WTC11 (cell line): ENCODE measurements at regions not wholly inside any gene's neighbourhood (a gene's known extent, or its start where the extent isn't known, plus 50 kb on each side); places are given as distances from the start of the nearest gene placed in this dataset.

Experiments used
- ATAC-seq: fragments of 200-7000 bp; cut with Tn5 transposase; 2 replicates; pipeline ENCODE4 v1.10.0; 2021; ENCODE audit warnings: mild to moderate bottlenecking, moderate library complexity
- CTCF ChIA-PET: fragments of 300-600 bp; sonication (Branson Sonifier 250); formaldehyde crosslinking; loops from one replicate; lab custom pipeline; 2021; ENCODE audit warnings: antibody characterized with exemption; lab: Charles Lee
- POLR2A ChIA-PET: fragments of 350-600 bp; sonication (Branson Sonifier 250); formaldehyde crosslinking; loops from one replicate; lab custom pipeline; 2021; ENCODE audit warnings: antibody characterized with exemption; lab: Charles Lee
- DNase-seq: peaks from one replicate; pipeline ENCODE4 v3.0.0; 2021; ENCODE audit warnings: low spot score
- H3K27ac Mint-ChIP-seq: 2 replicates; pipeline ENCODE4 v1.8.0; 2021; ENCODE audit warnings: mixed read lengths
- H3K27me3 Mint-ChIP-seq: 2 replicates; pipeline ENCODE4 v1.8.0; 2021; ENCODE audit warnings: low read depth, mild to moderate bottlenecking, moderate library complexity, mixed read lengths
- H3K36me3 Mint-ChIP-seq: 2 replicates; pipeline ENCODE4 v1.8.0; 2021; ENCODE audit warnings: mixed read lengths
- H3K4me1 Mint-ChIP-seq: 2 replicates; pipeline ENCODE4 v1.8.0; 2022; ENCODE audit warnings: mixed read lengths
- H3K4me3 Mint-ChIP-seq: 2 replicates; pipeline ENCODE4 v1.8.0; 2021; ENCODE audit warnings: mild to moderate bottlenecking, moderate library complexity, mixed read lengths
- H3K9me3 Mint-ChIP-seq: 2 replicates; pipeline ENCODE4 v1.8.0; 2021; ENCODE audit warnings: mixed read lengths
- CBFB ChIP-seq: sonication (generic); formaldehyde crosslinking; IDR thresholded peaks from 2 replicates; pipeline ENCODE4 v1.8.1; 2022; ENCODE audit warnings: mild to moderate bottlenecking, low read depth, missing genetic modification reagents
- FOXJ3 ChIP-seq: sonication (generic); formaldehyde crosslinking; IDR thresholded peaks from 2 replicates; pipeline ENCODE4 v1.9.0; 2021; ENCODE audit warnings: missing genetic modification reagents, mild to moderate bottlenecking, borderline replicate concordance
- GABPB1 ChIP-seq: sonication (generic); formaldehyde crosslinking; IDR thresholded peaks from 2 replicates; pipeline ENCODE4 v1.8.1; 2023; ENCODE audit warnings: mild to moderate bottlenecking, missing genetic modification reagents
- JAZF1 ChIP-seq: fragments of 250-450 bp; sonication (Bioruptor Pico); IDR thresholded peaks from 2 replicates; pipeline ENCODE4 v1.9.0; 2021; ENCODE audit warnings: moderate library complexity, mild to moderate bottlenecking, inconsistent platforms
- TEAD1 ChIP-seq: sonication (generic); formaldehyde crosslinking; IDR thresholded peaks from 2 replicates; pipeline ENCODE4 v1.8.0; 2022; ENCODE audit warnings: mild to moderate bottlenecking, missing genetic modification reagents
- ZBTB21 ChIP-seq: sonication (generic); formaldehyde crosslinking; IDR thresholded peaks from 2 replicates; pipeline ENCODE4 v1.8.1; 2023; ENCODE audit warnings: mild to moderate bottlenecking, missing genetic modification reagents, borderline replicate concordance
- ZNF232 ChIP-seq: sonication (generic); formaldehyde crosslinking; IDR thresholded peaks from 2 replicates; pipeline ENCODE4 v1.8.0; 2022; ENCODE audit warnings: mild to moderate bottlenecking, missing genetic modification reagents
- ZNF263 ChIP-seq: sonication (generic); formaldehyde crosslinking; IDR thresholded peaks from 2 replicates; pipeline ENCODE4 v1.8.1; 2022; ENCODE audit warnings: low read depth, mild to moderate bottlenecking, moderate library complexity, missing genetic modification reagents
- TF ChIP-seq, protein P1 (sequence below): fragments of 250-450 bp; sonication (Bioruptor Pico); IDR thresholded peaks from 2 replicates; pipeline ENCODE4 v1.9.0; 2021; ENCODE audit warnings: mild to moderate bottlenecking, borderline replicate concordance
- TF ChIP-seq, protein P2 (sequence below): sonication (generic); formaldehyde crosslinking; IDR thresholded peaks from 2 replicates; pipeline ENCODE4 v1.8.1; 2022; ENCODE audit warnings: missing genetic modification reagents, borderline replicate concordance
- TF ChIP-seq, protein P3 (sequence below): sonication (generic); formaldehyde crosslinking; IDR thresholded peaks from 2 replicates; pipeline ENCODE4 v1.8.0; 2022; ENCODE audit warnings: mild to moderate bottlenecking, missing genetic modification reagents
- TF ChIP-seq, protein P4 (sequence below): sonication (generic); formaldehyde crosslinking; IDR thresholded peaks from 2 replicates; pipeline ENCODE4 v1.8.1; 2023; ENCODE audit warnings: mild to moderate bottlenecking, missing genetic modification reagents
- TF ChIP-seq, protein P5 (sequence below): sonication (generic); formaldehyde crosslinking; IDR thresholded peaks from 2 replicates; pipeline ENCODE4 v1.8.1; 2023; ENCODE audit warnings: mild to moderate bottlenecking, moderate library complexity, missing genetic modification reagents
- TF ChIP-seq, protein P6 (sequence below): fragments of 250-450 bp; sonication (Bioruptor Pico); IDR thresholded peaks from 2 replicates; pipeline ENCODE4 v1.9.0; 2021; ENCODE audit warnings: mild to moderate bottlenecking
- TF ChIP-seq, protein P7 (sequence below): sonication (generic); formaldehyde crosslinking; conservative IDR thresholded peaks from 2 replicates; pipeline ENCODE4 v1.8.1; 2022; ENCODE audit warnings: mild to moderate bottlenecking, missing genetic modification reagents
- TF ChIP-seq, protein P8 (sequence below): sonication (generic); formaldehyde crosslinking; IDR thresholded peaks from 2 replicates; pipeline ENCODE4 v1.8.1; 2022; ENCODE audit warnings: low read depth, mild to moderate bottlenecking, moderate library complexity, missing genetic modification reagents, borderline replicate concordance
- TF ChIP-seq, protein P9 (sequence below): fragments of 200-600 bp; IDR thresholded peaks from 2 replicates; pipeline ENCODE4 v1.8.0; 2022; ENCODE audit warnings: antibody characterized with exemption

DNA sequence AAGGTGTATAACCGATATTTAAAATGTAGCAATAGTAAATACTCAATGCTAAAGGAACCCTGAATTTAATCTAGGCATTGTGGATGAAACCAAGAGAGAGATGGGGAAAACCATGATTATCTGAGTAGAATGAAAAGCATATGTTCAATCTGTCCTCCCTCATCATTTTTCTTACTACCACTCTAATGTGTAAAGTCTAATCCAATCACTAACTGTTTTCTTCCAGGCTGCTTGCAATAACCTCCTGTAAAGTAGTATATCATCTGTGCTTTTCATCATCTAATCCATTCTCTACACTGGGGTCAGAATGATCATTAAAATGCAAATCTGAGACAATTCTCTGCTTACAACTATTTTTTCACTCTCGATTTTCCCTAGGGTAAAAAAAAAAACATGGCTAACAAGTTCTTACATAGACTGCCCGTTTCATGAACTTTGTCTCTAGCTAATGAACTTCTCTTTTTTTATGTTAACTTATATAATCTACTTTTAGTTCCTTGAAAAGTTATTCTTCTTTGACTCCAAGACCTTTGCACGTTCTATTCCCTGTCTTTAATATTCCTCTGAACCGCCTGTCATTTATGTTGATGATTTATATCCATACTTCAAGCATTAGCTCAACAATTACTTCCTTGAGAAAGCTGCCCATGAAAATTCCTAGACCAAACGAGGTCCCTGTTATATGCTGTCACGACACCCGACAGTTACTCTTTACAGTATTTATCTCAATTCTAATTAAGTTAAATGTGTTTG is 94.7 kb upstream of the SLC8A1 start:
- Mint-ChIP-seq H3K9me3 (no peaks in the 10 kb centered on the region), H3K27me3 (no peaks in the 10 kb centered on the region; the same call in 1 of the 2 replicates), H3K36me3 (no peaks in the 10 kb centered on the region), H3K27ac (no peak overlapping the region), H3K4me1 (peaks cover 20% of the 10 kb centered on the region), H3K4me3 (no peak overlapping the region)
- ATAC-seq (no peak), DNase-seq (no peak)
- CTCF ChIA-PET = no interaction called here
- POLR2A ChIA-PET = no interaction called here
- TF ChIP-seq GABPB1 (CRISPR knock-in tag) = no peak
- no peak for TF ChIP-seq ZNF232 (CRISPR knock-in tag)
- TF ChIP-seq, protein P1, sequence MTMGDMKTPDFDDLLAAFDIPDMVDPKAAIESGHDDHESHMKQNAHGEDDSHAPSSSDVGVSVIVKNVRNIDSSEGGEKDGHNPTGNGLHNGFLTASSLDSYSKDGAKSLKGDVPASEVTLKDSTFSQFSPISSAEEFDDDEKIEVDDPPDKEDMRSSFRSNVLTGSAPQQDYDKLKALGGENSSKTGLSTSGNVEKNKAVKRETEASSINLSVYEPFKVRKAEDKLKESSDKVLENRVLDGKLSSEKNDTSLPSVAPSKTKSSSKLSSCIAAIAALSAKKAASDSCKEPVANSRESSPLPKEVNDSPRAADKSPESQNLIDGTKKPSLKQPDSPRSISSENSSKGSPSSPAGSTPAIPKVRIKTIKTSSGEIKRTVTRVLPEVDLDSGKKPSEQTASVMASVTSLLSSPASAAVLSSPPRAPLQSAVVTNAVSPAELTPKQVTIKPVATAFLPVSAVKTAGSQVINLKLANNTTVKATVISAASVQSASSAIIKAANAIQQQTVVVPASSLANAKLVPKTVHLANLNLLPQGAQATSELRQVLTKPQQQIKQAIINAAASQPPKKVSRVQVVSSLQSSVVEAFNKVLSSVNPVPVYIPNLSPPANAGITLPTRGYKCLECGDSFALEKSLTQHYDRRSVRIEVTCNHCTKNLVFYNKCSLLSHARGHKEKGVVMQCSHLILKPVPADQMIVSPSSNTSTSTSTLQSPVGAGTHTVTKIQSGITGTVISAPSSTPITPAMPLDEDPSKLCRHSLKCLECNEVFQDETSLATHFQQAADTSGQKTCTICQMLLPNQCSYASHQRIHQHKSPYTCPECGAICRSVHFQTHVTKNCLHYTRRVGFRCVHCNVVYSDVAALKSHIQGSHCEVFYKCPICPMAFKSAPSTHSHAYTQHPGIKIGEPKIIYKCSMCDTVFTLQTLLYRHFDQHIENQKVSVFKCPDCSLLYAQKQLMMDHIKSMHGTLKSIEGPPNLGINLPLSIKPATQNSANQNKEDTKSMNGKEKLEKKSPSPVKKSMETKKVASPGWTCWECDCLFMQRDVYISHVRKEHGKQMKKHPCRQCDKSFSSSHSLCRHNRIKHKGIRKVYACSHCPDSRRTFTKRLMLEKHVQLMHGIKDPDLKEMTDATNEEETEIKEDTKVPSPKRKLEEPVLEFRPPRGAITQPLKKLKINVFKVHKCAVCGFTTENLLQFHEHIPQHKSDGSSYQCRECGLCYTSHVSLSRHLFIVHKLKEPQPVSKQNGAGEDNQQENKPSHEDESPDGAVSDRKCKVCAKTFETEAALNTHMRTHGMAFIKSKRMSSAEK = no peak
- no peak for TF ChIP-seq JAZF1 (CRISPR knock-in tag)
- TF ChIP-seq, protein P2, sequence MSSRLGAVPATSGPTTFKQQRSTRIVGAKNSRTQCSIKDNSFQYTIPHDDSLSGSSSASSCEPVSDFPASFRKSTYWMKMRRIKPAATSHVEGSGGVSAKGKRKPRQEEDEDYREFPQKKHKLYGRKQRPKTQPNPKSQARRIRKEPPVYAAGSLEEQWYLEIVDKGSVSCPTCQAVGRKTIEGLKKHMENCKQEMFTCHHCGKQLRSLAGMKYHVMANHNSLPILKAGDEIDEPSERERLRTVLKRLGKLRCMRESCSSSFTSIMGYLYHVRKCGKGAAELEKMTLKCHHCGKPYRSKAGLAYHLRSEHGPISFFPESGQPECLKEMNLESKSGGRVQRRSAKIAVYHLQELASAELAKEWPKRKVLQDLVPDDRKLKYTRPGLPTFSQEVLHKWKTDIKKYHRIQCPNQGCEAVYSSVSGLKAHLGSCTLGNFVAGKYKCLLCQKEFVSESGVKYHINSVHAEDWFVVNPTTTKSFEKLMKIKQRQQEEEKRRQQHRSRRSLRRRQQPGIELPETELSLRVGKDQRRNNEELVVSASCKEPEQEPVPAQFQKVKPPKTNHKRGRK (CRISPR knock-in tag) = no peak
- TF ChIP-seq, protein P3, sequence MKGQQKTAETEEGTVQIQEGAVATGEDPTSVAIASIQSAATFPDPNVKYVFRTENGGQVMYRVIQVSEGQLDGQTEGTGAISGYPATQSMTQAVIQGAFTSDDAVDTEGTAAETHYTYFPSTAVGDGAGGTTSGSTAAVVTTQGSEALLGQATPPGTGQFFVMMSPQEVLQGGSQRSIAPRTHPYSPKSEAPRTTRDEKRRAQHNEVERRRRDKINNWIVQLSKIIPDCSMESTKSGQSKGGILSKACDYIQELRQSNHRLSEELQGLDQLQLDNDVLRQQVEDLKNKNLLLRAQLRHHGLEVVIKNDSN (CRISPR knock-in tag) = no peak
- no peak for TF ChIP-seq ZNF263 (CRISPR knock-in tag)
- no peak for TF ChIP-seq CBFB
- TF ChIP-seq, protein P4, sequence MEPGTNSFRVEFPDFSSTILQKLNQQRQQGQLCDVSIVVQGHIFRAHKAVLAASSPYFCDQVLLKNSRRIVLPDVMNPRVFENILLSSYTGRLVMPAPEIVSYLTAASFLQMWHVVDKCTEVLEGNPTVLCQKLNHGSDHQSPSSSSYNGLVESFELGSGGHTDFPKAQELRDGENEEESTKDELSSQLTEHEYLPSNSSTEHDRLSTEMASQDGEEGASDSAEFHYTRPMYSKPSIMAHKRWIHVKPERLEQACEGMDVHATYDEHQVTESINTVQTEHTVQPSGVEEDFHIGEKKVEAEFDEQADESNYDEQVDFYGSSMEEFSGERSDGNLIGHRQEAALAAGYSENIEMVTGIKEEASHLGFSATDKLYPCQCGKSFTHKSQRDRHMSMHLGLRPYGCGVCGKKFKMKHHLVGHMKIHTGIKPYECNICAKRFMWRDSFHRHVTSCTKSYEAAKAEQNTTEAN (CRISPR knock-in tag) = no peak
- TF ChIP-seq, protein P5, sequence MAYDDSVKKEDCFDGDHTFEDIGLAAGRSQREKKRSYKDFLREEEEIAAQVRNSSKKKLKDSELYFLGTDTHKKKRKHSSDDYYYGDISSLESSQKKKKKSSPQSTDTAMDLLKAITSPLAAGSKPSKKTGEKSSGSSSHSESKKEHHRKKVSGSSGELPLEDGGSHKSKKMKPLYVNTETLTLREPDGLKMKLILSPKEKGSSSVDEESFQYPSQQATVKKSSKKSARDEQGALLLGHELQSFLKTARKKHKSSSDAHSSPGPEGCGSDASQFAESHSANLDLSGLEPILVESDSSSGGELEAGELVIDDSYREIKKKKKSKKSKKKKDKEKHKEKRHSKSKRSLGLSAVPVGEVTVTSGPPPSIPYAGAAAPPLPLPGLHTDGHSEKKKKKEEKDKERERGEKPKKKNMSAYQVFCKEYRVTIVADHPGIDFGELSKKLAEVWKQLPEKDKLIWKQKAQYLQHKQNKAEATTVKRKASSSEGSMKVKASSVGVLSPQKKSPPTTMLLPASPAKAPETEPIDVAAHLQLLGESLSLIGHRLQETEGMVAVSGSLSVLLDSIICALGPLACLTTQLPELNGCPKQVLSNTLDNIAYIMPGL = no peak
- no peak for TF ChIP-seq TEAD1

DNA sequence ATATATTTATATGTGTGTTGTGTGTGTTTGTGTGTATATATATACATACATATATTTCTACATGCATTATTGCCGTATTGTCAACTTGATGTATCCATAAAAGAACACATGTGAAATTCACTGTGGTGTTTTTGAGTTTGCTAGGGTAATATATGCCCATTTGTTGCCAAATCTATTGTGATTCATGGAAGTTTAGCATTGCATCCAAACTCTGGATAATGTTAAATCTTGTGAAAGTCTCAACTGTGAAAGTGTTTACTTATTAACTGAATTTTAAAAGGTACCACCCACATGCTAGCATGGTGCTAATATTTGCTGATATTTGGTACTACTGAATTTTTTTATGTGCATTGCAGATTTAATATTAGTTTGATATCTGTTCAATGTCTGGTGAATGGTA is 96.6 kb upstream of the SLC8A1 start:
- Mint-ChIP-seq H3K36me3 (no peaks in the 10 kb centered on the region), H3K4me3 (no peak overlapping the region), H3K9me3 (no peaks in the 10 kb centered on the region), H3K27me3 (no peaks in the 10 kb centered on the region; the same call in 1 of the 2 replicates), H3K27ac (no peak overlapping the region), H3K4me1 (peaks cover 17% of the 10 kb centered on the region)
- CTCF ChIA-PET = no interaction called here
- ATAC-seq (no peak), DNase-seq (no peak)
- POLR2A ChIA-PET = no interaction called here
- TF ChIP-seq, protein P6, sequence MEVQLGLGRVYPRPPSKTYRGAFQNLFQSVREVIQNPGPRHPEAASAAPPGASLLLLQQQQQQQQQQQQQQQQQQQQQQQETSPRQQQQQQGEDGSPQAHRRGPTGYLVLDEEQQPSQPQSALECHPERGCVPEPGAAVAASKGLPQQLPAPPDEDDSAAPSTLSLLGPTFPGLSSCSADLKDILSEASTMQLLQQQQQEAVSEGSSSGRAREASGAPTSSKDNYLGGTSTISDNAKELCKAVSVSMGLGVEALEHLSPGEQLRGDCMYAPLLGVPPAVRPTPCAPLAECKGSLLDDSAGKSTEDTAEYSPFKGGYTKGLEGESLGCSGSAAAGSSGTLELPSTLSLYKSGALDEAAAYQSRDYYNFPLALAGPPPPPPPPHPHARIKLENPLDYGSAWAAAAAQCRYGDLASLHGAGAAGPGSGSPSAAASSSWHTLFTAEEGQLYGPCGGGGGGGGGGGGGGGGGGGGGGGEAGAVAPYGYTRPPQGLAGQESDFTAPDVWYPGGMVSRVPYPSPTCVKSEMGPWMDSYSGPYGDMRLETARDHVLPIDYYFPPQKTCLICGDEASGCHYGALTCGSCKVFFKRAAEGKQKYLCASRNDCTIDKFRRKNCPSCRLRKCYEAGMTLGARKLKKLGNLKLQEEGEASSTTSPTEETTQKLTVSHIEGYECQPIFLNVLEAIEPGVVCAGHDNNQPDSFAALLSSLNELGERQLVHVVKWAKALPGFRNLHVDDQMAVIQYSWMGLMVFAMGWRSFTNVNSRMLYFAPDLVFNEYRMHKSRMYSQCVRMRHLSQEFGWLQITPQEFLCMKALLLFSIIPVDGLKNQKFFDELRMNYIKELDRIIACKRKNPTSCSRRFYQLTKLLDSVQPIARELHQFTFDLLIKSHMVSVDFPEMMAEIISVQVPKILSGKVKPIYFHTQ (CRISPR knock-in tag) = no peak
- TF ChIP-seq FOXJ3 (CRISPR knock-in tag) = no peak
- TF ChIP-seq, protein P7, sequence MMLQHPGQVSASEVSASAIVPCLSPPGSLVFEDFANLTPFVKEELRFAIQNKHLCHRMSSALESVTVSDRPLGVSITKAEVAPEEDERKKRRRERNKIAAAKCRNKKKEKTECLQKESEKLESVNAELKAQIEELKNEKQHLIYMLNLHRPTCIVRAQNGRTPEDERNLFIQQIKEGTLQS = no peak
- no peak for TF ChIP-seq ZBTB21
- TF ChIP-seq, protein P8, sequence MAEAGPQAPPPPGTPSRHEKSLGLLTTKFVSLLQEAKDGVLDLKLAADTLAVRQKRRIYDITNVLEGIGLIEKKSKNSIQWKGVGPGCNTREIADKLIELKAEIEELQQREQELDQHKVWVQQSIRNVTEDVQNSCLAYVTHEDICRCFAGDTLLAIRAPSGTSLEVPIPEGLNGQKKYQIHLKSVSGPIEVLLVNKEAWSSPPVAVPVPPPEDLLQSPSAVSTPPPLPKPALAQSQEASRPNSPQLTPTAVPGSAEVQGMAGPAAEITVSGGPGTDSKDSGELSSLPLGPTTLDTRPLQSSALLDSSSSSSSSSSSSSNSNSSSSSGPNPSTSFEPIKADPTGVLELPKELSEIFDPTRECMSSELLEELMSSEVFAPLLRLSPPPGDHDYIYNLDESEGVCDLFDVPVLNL (CRISPR knock-in tag) = no peak
- TF ChIP-seq, protein P9, sequence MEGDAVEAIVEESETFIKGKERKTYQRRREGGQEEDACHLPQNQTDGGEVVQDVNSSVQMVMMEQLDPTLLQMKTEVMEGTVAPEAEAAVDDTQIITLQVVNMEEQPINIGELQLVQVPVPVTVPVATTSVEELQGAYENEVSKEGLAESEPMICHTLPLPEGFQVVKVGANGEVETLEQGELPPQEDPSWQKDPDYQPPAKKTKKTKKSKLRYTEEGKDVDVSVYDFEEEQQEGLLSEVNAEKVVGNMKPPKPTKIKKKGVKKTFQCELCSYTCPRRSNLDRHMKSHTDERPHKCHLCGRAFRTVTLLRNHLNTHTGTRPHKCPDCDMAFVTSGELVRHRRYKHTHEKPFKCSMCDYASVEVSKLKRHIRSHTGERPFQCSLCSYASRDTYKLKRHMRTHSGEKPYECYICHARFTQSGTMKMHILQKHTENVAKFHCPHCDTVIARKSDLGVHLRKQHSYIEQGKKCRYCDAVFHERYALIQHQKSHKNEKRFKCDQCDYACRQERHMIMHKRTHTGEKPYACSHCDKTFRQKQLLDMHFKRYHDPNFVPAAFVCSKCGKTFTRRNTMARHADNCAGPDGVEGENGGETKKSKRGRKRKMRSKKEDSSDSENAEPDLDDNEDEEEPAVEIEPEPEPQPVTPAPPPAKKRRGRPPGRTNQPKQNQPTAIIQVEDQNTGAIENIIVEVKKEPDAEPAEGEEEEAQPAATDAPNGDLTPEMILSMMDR = no peak
